ENCODE measurements at regions not wholly inside any gene's neighbourhood (a gene's known extent, or its start where the extent isn't known, plus 50 kb on each side); places are given as distances from the start of the nearest gene placed in this dataset.

- TF ChIP-seq CTCF (IDR thresholded peaks at IDR 0.05; ENCODE audit: insufficient read depth, low read depth, low read length) (no peak), EZH2 (IDR thresholded peaks at IDR 0.05; ENCODE audit: insufficient read depth, low read length) (no peak)
These were observed 54.8 kb downstream of the IER5 start for GRCh38 chr1:181143102-181143859.
